Femur (tissue), 1 donor: ENCODE measurements at regions not wholly inside any gene's neighbourhood (a gene's known extent, or its start where the extent isn't known, plus 50 kb on each side); places are given as distances from the start of the nearest gene placed in this dataset.
"Not testable (repeated sequence)": the region's sequence is repeated elsewhere in the genome, so short reads cannot be mapped to it uniquely, and the experiment has no call there.

Source experiments
- DNase-seq: peaks from one replicate; pipeline ENCODE4 v3.0.0-alpha.2; 2017

GRCh38 chr4:135605076-135605475 lies 1403.5 kb upstream of the PABPC4L start:
- no peak for DNase-seq

GRCh38 chr4:135604531-135604930 lies 1402.9 kb upstream of the PABPC4L start:
- DNase-seq: no peak

GRCh38 chr4:135601351-135601750 lies 1399.8 kb upstream of the PABPC4L start:
- DNase-seq: no peak

GRCh38 chr4:135598151-135598550 lies 1396.6 kb upstream of the PABPC4L start:
- no peak for DNase-seq

GRCh38 chr4:135594521-135594920 lies 1392.9 kb upstream of the PABPC4L start:
- DNase-seq: no peak

GRCh38 chr4:135575041-135575440 lies 1373.5 kb upstream of the PABPC4L start:
- DNase-seq: no peak

GRCh38 chr4:135573251-135573650 lies 1371.7 kb upstream of the PABPC4L start:
- no peak for DNase-seq

- no peak for DNase-seq
These were observed 1362.5 kb upstream of the PABPC4L start for GRCh38 chr4:135564090-135564489.

GRCh38 chr4:135553213-135553612 lies 1351.6 kb upstream of the PABPC4L start:
- no peak for DNase-seq

- no peak for DNase-seq
These were observed 1350.5 kb upstream of the PABPC4L start for GRCh38 chr4:135552131-135552530.

- DNase-seq: no peak
These were observed 1347.1 kb upstream of the PABPC4L start for GRCh38 chr4:135548711-135549110.

- DNase-seq: no peak
These were observed 1344.2 kb upstream of the PABPC4L start for GRCh38 chr4:135545616-135546317.

- DNase-seq: no peak
These were observed 1337.1 kb upstream of the PABPC4L start for GRCh38 chr4:135538698-135539097.

- DNase-seq: no peak
These were observed 1331.5 kb upstream of the PABPC4L start for GRCh38 chr4:135533053-135533452.

GRCh38 chr4:135532132-135532531 lies 1330.5 kb upstream of the PABPC4L start:
- no peak for DNase-seq

- DNase-seq: no peak
These were observed 1313.7 kb upstream of the PABPC4L start for GRCh38 chr4:135515295-135515694.

- no peak for DNase-seq
These were observed 1309.0 kb upstream of the PABPC4L start for GRCh38 chr4:135510582-135510981.

- no peak for DNase-seq
These were observed 1306.6 kb upstream of the PABPC4L start for GRCh38 chr4:135508006-135508714.

GRCh38 chr4:135497563-135498152 lies 1296.1 kb upstream of the PABPC4L start:
- no peak for DNase-seq

GRCh38 chr4:135492439-135492838 lies 1290.8 kb upstream of the PABPC4L start:
- no peak for DNase-seq

- DNase-seq: no peak
These were observed 1283.8 kb upstream of the PABPC4L start for GRCh38 chr4:135485371-135485770.

GRCh38 chr4:135476272-135476671 lies 1274.7 kb upstream of the PABPC4L start:
- DNase-seq: no peak

- DNase-seq: no peak
These were observed 1262.7 kb upstream of the PABPC4L start for GRCh38 chr4:135464311-135464710.

- not testable (repeated sequence) for DNase-seq
These were observed 1246.0 kb upstream of the PABPC4L start for GRCh38 chr4:135447598-135447997.
